Calu3 (cell line): ENCODE measurements at regions not wholly inside any gene's neighbourhood (a gene's known extent, or its start where the extent isn't known, plus 50 kb on each side); places are given as distances from the start of the nearest gene placed in this dataset.

ENCODE experiments used
- BruUV-seq: library from RNA; stranded (reverse); fragments of 400-500 nt; replicated peaks from 2 replicates; lab custom pipeline; 2021; lab: Mats Ljungman, UMichigan
- CTCF ChIA-PET: fragments of 300-600 bp; sonication (Branson Sonifier 250); formaldehyde crosslinking; loops from one replicate; lab custom pipeline; 2022; ENCODE audit warnings: antibody characterized with exemption; lab: Charles Lee
- DNase-seq: peaks from one replicate; pipeline ENCODE4 v3.0.0; 2022
- H3K27ac Mint-ChIP-seq: one replicate; pipeline ENCODE4 v1.8.0; 2022; ENCODE audit warnings: mixed read lengths; ENCODE audit not compliant: unreplicated experiment
- H3K27me3 Mint-ChIP-seq: one replicate; pipeline ENCODE4 v1.8.0; 2022; ENCODE audit warnings: mixed read lengths; ENCODE audit not compliant: unreplicated experiment
- H3K36me3 Mint-ChIP-seq: one replicate; pipeline ENCODE4 v1.8.0; 2022; ENCODE audit warnings: mild to moderate bottlenecking, moderate library complexity, mixed read lengths; ENCODE audit not compliant: insufficient read depth, unreplicated experiment
- H3K4me1 Mint-ChIP-seq: one replicate; pipeline ENCODE4 v1.8.0; 2022; ENCODE audit warnings: mild to moderate bottlenecking, low read depth, mixed read lengths; ENCODE audit not compliant: unreplicated experiment
- H3K4me3 Mint-ChIP-seq: one replicate; pipeline ENCODE4 v1.8.0; 2022; ENCODE audit warnings: mild to moderate bottlenecking, low read depth, moderate library complexity, mixed read lengths; ENCODE audit not compliant: unreplicated experiment
- H3K9me3 Mint-ChIP-seq: one replicate; pipeline ENCODE4 v1.8.0; 2022; ENCODE audit warnings: low read depth, mixed read lengths; ENCODE audit not compliant: unreplicated experiment
- intact Hi-C: fragments of 100-400 bp; cut with micrococcal nuclease; formaldehyde crosslinking; loops from one replicate; pipeline ENCODE4 v1.10.0; 2022; ENCODE audit not compliant: unreplicated experiment
- TF ChIP-seq, protein P1 (sequence below): fragments of 200-600 bp; IDR thresholded peaks from one replicate; pipeline ENCODE4 v1.8.0; 2022; ENCODE audit warnings: antibody characterized with exemption; ENCODE audit not compliant: unreplicated experiment

DNA sequence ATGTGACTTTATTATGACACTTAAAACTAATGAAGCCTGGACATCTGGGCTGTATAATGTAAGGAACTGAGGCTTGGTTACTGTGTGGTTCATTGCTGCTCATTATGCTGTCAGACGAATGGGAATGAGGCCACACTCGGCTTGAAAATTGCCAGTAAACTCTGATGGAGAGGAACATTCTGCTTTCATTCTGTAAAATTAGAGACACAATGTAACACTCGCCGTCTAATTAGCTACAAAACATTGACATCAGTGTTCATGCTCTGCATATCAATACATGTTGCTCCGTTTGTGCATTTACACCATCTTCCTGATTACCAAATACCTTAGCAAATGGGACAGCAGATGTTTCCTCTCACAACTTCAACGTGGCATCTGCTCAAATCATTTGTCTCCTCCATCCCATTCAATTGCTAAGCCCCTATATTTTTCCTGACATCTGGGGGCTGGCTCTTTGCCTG, 133.0 kb downstream of the SLC28A3 start:
- no peak for DNase-seq
- CTCF ChIA-PET, result interaction anchor here (0.5 kb wide), 1 partner anchor 253 kb away, joined by 6 read pairs; no protein-coding TSS in a partner anchor
- peaks cover 31% of the 10 kb centered on the region for H3K27me3 Mint-ChIP-seq
- H3K4me3 Mint-ChIP-seq, result no peak overlapping the region
- TF ChIP-seq, protein P1, sequence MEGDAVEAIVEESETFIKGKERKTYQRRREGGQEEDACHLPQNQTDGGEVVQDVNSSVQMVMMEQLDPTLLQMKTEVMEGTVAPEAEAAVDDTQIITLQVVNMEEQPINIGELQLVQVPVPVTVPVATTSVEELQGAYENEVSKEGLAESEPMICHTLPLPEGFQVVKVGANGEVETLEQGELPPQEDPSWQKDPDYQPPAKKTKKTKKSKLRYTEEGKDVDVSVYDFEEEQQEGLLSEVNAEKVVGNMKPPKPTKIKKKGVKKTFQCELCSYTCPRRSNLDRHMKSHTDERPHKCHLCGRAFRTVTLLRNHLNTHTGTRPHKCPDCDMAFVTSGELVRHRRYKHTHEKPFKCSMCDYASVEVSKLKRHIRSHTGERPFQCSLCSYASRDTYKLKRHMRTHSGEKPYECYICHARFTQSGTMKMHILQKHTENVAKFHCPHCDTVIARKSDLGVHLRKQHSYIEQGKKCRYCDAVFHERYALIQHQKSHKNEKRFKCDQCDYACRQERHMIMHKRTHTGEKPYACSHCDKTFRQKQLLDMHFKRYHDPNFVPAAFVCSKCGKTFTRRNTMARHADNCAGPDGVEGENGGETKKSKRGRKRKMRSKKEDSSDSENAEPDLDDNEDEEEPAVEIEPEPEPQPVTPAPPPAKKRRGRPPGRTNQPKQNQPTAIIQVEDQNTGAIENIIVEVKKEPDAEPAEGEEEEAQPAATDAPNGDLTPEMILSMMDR, result no peak
- no peaks in the 10 kb centered on the region for H3K9me3 Mint-ChIP-seq
- intact Hi-C loops, result no loop called here
- BruUV-seq, result no TSS peak
- H3K27ac Mint-ChIP-seq, result no peak overlapping the region
- no peaks in the 10 kb centered on the region for H3K36me3 Mint-ChIP-seq
- H3K4me1 Mint-ChIP-seq, result no peaks in the 10 kb centered on the region

- no peaks in the 10 kb centered on the region for H3K36me3 Mint-ChIP-seq
- H3K27ac Mint-ChIP-seq, result no peak overlapping the region
- H3K27me3 Mint-ChIP-seq, result no peaks in the 10 kb centered on the region
- CTCF ChIA-PET, result no interaction called here
- intact Hi-C loops, result no loop called here
- DNase-seq, result no peak
- H3K9me3 Mint-ChIP-seq, result no peaks in the 10 kb centered on the region
- no peak overlapping the region for H3K4me3 Mint-ChIP-seq
- TF ChIP-seq, protein P1, result no peak
- H3K4me1 Mint-ChIP-seq, result no peaks in the 10 kb centered on the region
- no TSS peak for BruUV-seq
These were observed 128.3 kb downstream of the SLC28A3 start for GRCh38 chr9:84212246-84212645.

GRCh38 chr9:84212982-84213381, 127.6 kb downstream of the SLC28A3 start:
- no peaks in the 10 kb centered on the region for H3K9me3 Mint-ChIP-seq
- CTCF ChIA-PET, result no interaction called here

DNA sequence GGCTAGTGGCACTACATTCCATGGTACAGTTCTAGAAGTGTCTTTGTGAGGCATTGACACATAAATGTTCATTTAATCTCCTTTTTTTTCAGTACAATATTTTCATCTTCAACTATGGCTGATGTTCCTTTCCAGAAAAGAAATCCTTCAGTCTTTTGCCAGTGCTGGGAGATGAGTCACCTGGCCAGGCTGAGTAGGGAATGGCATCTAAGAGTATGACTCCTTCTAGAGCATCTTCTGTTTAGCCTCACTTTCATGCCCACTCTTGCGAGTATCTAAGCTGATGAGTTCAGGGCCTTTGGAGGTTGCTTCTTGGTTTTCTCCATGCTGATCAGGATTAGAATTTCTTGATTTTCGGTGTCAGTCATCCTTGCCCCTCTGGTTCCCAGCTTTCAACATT, 124.4 kb downstream of the SLC28A3 start:
- no peak for DNase-seq
- Mint-ChIP-seq H3K36me3 (no peaks in the 10 kb centered on the region), H3K27ac (no peak overlapping the region), H3K4me3 (no peak overlapping the region), H3K27me3 (peaks cover 14% of the 10 kb centered on the region), H3K9me3 (no peaks in the 10 kb centered on the region), H3K4me1 (no peaks in the 10 kb centered on the region)
- BruUV-seq, result no TSS peak
- CTCF ChIA-PET, result no interaction called here
- TF ChIP-seq, protein P1, result no peak
- intact Hi-C loops, result no loop called here

More at GRCh38 chr9:84212982-84213381, 127.6 kb downstream of the SLC28A3 start:
- BruUV-seq, result no TSS peak
- intact Hi-C loops, result no loop called here
- Mint-ChIP-seq H3K27me3 (peaks cover 4% of the 10 kb centered on the region), H3K27ac (no peak overlapping the region), H3K36me3 (no peaks in the 10 kb centered on the region), H3K4me1 (no peaks in the 10 kb centered on the region), H3K4me3 (no peak overlapping the region)
- TF ChIP-seq, protein P1, result no peak
- DNase-seq, result no peak
